ENCODE measurements at regions not wholly inside any gene's neighbourhood (a gene's known extent, or its start where the extent isn't known, plus 50 kb on each side); places are given as distances from the start of the nearest gene placed in this dataset.
"Not testable (repeated sequence)": the region's sequence is repeated elsewhere in the genome, so short reads cannot be mapped to it uniquely, and the experiment has no call there.

- no peak for DNase-seq (ENCODE audit: low read depth in 1 of 2, low spot score in 1 of 2)
Observed at GRCh38 chr19:13665125-13665905, 99.0 kb upstream of the MRI1 start.

DNA sequence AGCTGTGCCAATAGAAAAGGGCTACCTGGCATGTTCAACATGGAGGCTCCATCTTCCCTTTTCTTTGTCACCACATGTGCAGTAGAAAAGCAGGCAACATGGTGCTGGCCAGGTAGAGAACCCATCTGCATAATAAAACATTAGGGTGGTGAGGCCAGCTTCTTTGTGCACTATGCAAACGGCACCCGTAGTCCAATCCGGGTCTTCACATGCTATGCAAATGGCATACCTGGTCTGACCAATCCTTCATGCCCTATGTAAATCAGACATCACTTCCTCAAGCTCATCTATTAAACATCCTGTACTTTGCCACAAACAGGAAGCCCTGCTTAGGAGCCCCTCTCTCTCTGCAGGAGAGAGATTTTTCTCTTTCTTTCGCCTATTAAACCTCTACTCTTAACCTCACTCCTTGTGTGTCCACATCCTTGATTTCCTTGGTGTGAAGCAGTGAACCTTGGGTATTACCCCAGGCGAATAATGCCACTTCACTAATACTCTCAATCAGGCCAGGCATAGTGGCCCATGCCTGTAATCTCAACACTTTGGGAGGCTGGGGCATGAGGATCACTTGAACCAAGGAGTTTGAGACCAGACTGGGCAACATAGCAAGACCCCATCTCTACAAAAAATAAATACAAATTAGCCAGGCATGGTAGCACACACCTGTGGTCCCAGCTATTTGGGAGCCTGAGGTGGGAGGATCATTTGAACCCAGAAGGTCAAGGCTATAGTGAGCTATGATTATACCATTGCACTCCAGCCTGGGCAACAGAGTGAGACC is 111.3 kb upstream of the MRI1 start:
- no peak for DNase-seq (ENCODE audit: low read depth in 1 of 2, low spot score in 1 of 2)

DNA sequence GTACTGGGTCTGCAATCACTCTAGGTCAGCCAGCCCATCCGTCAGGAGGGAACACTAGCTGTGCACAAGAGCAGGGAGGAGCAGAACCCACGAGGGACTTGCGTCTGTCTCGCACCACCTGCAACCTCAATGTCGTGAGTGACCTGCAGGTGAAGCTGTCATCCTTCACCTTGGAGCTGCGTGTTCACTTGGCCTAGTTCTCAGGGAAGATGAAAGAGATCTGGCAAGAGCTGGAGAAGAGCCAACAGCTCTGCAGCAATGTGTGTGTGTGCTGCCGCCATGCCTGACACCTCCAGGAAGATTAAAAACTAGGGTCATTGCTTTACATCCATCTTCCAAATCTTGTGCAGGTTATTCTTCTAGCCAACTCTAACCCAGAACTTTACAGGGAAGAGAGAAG is 117.6 kb upstream of the MRI1 start:
- no peak for DNase-seq (ENCODE audit: low read depth in 1 of 2, low spot score in 1 of 2)

DNA sequence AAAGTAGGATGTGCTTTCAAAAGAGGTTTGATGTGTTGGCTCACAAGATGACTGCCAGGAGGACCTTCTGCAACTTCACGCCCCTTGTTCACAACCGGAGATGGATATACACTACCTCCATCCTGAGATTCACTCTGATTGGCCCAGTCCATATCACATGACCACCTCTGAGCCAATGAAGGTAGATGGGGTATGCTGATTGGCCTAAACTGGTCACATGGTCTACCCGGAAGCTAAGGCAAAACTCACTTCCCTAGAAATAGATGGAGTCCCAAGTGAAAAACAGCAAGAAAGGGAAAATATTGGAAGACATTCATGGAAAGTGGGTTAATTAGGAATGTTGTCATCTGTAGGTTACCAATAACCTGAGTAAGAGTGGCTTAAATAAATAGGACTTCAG is 119.7 kb upstream of the MRI1 start:
- DNase-seq (ENCODE audit: low read depth in 1 of 2, low spot score in 1 of 2): no peak

DNA sequence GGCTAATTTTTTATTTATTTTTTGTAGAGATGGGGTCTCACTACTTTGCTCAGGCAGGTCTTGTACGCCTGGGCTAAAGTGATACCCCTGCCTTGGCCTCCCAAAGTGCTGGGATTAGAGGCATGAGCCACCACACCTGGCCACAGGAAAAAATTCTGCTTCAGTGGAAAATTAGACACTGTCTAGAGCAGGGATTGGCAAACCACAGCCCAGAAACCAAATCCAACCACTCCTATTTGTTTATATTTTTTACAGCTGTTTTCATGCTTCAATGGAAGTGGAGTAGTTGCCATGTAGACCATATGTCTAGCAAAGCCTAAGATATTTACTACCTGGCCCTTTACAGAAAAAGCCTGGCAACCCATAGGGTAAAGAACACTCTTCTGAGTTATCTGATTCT is 123.7 kb upstream of the MRI1 start:
- no peak for DNase-seq (ENCODE audit: low read depth in 1 of 2, low spot score in 1 of 2)

DNA sequence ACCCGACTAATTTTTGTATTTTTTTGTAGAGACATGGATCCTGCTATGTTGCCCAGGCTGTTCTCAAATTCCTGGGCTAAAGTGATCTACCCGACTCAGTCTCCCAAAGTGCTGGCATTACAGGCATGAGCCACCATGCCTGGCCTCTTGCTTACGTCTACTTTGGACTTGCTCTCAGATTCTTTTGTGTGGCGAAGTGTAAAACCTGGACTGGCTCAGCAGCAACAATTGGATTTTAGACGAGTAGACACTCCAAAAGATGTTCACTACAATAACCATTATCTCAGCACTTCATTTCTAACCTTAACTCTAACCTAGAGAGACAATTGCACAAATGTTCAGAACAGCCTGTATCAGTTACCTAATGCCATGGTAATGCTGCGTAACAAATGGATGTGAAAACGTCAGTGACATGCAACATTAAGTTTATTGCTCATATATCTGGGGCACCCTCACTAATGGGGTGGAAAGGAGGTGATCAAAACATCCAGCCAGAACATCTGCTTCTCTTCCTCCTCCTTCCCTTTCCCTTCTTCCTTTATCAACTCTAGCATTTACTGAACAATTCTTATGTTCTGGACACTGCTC is 124.9 kb upstream of the MRI1 start:
- DNase-seq (ENCODE audit: low read depth in 1 of 2, low spot score in 1 of 2): no peak

DNA sequence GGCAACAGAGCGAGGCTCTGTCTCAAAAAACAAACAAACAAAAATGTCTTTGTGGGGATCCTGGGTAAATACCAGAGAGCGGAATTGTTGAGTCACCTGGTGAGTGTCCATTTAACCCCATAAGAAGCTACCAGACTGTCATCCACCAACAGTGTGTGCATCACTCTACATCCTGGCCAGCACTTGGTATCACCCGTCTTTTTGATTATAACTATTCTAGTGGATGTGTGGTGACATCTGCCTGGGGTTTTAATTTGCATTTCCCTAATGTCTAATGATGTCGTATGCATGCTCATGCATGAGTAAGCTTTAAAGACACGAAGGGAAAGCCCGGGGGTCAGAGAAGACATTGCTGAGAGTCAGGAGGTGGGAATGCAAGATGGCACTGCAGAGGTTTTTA is 126.7 kb upstream of the MRI1 start:
- DNase-seq (ENCODE audit: low read depth in 1 of 2, low spot score in 1 of 2): no peak

DNA sequence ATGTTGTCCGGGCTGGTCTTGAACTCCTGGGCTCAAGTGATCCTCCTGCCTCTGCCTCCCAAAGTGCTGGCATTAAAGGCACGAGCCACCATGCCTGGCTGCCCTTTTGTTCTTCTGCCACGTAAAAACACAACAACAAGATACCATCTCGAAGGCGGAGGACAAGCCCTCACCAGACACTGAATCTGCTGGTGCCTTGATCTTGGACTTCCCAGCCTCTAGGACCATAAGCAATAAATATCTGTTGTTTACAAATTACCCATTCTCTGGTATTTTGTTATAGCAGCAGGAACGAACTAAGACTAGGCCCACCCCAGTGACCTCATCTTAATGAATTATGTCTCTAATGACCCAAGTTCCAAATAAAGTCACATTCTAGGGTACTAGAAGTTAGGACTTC is 128.4 kb upstream of the CACNA1A start:
- no peak for DNase-seq (ENCODE audit: low read depth in 1 of 2, low spot score in 1 of 2)

DNA sequence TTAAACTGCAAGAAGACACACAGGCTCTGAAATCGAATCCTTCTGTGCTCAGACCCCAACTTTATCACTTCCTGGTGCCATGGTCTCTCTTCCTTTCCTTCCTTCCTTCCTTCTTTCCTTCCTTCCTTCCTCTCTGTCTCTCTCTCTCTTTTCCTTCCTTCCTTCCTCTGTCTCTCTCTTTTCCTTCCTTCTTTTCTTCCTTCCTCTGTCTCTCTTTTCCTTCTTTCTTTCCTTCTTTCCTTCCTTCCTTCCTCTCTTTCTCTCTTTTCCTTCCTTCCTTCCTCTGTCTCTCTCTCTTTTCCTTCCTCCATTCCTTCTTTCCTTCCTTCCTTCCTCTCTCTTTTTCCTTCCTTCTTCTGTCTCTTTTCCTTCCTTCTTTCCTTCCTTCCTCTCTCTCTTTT is 127.2 kb upstream of the CACNA1A start:
- DNase-seq (ENCODE audit: low read depth in 1 of 2, low spot score in 1 of 2): no peak

DNA sequence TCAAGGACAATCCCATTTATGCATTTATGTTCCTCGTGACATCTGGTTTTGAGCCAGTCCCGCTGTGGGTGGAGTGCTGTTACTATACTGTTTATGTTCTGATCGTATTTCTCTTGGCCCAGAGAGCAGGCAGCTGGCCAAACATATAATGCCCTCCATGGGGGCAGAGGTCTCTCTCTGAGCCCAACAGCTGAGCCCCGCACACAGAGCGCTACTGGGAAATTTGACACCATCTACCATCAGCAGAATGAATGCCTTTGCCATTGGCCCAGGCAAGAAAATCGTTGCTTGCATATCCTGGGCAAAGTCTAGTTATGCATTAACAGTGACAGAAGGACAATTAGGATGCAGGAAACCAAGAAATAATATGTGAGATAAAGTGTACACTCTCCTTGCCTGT is 126.8 kb upstream of the CACNA1A start:
- DNase-seq (ENCODE audit: low read depth in 1 of 2, low spot score in 1 of 2): no peak

- DNase-seq (ENCODE audit: low read depth in 1 of 2, low spot score in 1 of 2): not testable (repeated sequence)
Observed at GRCh38 chr19:13632164-13632563, 125.9 kb upstream of the CACNA1A start.

DNA sequence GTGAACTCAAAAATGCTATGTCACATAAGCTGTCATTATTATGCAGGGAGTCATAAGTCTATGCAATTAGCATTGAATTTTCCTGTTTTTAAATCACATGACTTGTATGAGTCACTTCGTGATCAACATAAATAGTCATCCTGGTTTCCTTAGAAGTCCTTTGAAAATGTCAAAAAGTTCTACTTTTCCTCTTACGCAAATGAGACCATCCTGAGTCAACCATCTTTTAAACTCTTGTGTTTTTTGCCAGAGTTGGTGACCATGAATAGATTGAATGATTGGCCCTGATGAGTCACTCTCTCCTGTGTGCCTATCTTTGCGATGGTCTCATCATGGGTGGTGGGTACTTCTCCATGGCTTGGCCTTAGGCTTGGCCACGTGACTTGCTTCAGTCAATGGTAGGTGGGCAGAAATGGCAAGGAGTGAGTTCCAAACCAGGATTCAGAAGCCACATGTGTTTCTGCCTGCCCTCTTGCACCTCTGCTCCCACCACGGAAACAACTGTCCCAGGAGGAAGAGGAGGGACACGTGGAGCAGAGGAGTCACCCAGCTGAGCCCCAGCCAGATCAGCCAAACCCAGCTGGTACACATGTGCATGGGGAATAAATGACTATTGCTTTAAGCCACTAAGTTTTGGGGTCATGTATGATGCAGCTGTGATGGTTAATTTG is 123.5 kb upstream of the CACNA1A start:
- DNase-seq (ENCODE audit: low read depth in 1 of 2, low spot score in 1 of 2): no peak

DNA sequence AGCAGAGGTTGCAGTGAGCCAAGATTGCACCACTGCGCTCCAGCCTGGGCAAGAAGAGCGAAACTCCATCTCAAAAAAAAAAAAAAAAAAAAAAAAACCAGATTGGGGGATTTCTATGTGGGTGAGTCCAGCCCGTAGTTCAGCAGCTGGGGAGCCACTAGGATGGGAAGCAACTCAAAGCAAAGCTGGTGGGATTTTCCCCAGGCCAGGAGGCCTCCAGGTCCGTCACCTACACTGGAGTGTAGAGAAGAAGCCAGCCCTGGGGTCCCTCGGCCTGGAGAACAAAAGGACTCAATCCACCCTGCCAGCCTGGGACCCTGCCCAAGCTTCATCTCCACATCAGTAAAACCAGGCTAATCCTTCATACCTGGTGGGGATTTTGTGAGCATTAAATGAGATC is 121.3 kb upstream of the CACNA1A start:
- DNase-seq (ENCODE audit: low read depth in 1 of 2, low spot score in 1 of 2): no peak

DNA sequence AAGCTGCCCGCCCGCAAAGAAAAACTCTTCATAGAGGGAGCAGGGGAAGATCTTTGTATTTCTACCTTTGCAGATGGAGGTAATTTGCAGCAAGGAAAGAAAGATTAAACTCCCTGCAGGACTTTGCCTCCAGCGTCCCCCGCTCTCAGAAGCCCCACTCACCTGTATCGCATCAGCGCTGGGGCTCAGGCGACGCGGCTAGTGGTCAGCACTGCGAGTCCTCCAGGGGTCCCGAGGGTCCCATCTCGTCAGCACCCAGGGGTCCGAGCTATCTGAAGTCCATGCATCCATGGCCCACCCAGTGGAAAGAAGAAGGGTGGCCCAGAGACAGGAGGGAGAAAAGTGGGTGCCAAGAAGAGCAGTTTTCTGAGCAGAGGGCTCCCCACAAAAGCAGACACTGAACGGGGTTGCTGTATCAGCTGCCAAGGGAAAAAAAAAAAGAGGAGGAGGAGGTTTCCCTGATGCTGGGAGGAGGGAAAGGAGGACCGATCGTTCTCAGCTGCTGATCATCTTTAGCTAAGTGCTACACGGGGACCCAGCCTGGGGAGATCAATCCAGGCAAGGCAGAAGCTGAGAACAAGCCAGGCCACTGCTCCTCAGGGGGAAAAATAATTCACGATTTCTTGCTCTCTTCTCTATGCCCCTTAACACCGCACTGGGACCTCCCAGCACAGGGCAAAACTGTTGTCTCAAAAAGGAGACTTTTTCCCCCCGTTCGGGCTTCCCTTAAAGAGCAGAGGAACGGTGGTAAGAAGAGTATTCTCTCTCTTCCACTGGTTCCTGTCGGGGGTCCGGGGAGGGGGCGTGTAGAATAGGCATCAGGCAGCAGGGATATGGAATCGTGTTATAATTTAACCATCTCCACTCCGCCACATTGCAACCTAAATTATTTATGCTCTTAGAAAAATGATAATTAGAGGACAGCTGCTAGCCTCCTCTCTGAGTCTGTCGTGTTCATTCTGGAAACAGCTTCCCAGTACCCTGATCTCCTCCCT is 117.7 kb upstream of the CACNA1A start:
- DNase-seq (ENCODE audit: low read depth in 1 of 2, low spot score in 1 of 2): no peak

DNA sequence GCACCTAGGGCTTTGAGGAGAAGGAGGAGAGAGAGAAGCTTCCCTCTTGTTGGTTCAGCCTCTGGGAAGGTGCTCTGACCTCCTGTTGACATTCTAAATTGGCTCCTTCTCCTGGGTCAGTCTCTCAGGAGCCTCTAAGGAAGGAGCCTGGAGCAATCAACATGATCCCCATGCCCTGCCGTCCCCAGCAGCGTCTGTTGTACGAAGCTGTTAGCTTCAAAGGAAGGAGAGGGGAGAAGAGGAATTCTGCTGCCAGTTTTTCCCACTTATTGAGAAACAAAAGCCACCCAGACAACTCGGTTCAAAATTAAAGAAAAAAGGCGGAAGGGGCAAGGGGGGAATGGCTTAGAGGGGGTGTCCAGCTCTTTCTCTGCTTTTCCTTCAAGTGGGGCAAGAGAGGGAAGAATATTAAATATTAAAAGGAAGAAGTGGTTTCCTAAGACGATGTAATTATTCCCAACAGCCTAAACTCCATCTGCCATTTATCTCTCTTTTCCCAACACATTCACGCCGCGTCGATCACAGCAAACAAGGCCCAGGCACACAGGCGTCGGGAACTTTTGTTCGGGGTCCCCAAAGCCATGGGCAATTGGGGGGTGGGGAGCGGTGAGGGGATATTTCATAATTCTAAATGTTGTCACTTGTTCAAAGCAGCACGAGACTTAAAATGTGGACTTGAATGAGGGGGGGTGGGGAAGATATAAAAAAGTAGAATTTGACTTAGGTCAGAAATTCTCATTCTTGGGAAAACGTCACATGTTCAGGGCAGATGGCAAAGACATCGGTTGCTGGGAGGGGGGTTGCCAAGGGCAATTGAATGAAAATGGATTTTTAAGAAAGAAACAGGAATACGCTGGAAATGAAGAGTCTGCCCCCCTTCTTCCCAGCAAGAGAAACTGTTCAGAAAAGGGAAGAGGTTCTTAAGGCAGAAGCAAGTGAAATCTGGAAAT is 116.8 kb upstream of the CACNA1A start:
- no peak for DNase-seq (ENCODE audit: low read depth in 1 of 2, low spot score in 1 of 2)

- DNase-seq (ENCODE audit: low read depth in 1 of 2, low spot score in 1 of 2): peak in 1 of 2 donors; percentile 32
Observed at GRCh38 chr19:13621413-13621812, 115.1 kb upstream of the CACNA1A start.

DNA sequence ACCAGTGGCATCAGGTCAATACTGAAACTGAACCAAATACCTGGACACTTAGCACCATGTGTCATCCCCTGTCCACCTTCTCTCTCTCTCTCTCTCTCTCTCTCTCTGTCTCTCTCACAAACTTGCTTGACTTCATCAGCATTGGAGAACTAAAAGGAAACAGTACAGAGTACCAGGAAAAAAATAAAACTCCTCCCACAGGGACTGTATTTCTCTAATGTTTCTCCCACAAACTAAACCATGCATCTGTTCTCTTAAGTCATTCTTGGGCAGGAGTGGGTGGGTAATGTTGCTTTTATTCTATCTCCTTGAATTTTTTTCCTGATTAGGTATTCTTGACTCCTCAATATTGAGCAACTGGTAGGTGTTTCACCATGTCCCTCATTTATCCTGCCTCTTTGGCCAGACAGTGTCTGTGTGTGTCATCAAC is 112.9 kb upstream of the CACNA1A start:
- DNase-seq (ENCODE audit: low read depth in 1 of 2, low spot score in 1 of 2): no peak

DNA sequence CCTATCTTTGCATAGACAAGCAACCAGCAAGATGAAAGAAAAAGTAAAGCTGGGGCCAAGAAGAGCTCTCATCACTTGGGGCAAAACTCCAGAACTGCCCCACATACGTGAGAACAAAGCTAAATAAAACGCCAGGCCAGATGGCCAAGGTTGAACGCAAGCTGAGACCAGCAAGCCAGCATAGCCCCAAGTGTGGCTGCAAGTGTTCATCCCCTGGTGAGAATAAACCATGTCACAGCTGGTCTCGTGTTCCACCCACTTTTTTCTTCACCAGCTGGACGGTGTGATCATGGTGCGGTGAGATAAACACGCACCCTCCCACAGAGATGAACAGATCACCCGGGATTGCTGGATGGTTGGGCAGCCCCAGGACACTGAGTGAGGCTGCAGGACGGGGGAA is 109.6 kb upstream of the CACNA1A start:
- DNase-seq (ENCODE audit: low read depth in 1 of 2, low spot score in 1 of 2): no peak

- DNase-seq (ENCODE audit: low read depth in 1 of 2, low spot score in 1 of 2): no peak
Observed at GRCh38 chr19:13613447-13613846, 107.2 kb upstream of the CACNA1A start.
